ENCODE measurements at regions not wholly inside any gene's neighbourhood (a gene's known extent, or its start where the extent isn't known, plus 50 kb on each side); places are given as distances from the start of the nearest gene placed in this dataset.

DNA sequence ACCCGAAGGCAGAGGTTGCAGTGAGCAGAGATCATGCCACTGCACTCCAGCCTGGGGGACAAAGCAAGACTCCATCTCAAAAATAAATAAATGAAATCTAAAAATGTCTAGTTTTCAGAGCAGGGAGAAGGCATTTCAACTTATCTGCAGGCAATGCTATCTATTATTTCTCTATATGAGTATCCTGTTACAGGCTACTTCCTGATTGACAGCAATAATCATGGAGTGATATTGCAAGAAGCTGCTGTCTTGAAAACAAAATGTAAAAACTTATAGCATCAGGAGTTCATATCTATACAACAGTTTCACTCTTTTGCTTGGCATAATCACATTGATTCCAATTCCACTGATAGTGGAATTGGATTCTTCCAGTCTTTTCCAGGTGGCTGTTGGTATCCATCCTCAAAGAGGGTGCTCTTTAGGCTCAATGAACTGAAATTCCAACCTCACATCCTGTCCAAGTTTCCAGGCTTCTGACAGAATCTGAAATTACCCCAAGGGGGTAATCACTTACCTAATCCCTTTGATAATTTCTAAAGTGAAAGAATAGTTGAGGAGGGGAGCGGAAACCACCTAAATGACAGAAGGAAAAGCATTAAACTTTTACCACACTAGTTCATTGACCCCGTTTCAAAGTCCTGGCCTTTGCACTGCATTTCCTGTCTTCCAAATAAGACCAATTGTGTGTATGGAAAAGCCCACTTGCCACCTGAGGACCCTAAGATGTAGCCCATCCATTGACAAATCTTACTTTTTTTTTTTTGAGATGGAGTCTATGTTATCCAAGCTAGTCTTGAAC lies 107.6 kb downstream of the GLUL start:
- H3K4me3 ChIP-seq (replicated peaks; ENCODE audit: insufficient read depth, low read length) = no peak overlapping the region
- H3K27ac ChIP-seq (replicated peaks) = no peak overlapping the region
- H3K27me3 ChIP-seq (ENCODE audit: insufficient read depth, poor library complexity, severe bottlenecking) = no peaks in the 10 kb centered on the region
- TF ChIP-seq, protein P1, sequence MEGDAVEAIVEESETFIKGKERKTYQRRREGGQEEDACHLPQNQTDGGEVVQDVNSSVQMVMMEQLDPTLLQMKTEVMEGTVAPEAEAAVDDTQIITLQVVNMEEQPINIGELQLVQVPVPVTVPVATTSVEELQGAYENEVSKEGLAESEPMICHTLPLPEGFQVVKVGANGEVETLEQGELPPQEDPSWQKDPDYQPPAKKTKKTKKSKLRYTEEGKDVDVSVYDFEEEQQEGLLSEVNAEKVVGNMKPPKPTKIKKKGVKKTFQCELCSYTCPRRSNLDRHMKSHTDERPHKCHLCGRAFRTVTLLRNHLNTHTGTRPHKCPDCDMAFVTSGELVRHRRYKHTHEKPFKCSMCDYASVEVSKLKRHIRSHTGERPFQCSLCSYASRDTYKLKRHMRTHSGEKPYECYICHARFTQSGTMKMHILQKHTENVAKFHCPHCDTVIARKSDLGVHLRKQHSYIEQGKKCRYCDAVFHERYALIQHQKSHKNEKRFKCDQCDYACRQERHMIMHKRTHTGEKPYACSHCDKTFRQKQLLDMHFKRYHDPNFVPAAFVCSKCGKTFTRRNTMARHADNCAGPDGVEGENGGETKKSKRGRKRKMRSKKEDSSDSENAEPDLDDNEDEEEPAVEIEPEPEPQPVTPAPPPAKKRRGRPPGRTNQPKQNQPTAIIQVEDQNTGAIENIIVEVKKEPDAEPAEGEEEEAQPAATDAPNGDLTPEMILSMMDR (IDR thresholded peaks at IDR 0.05; ENCODE audit: insufficient read depth, low read length) = no peak
- DNase-seq (ENCODE audit: low read depth in 1 of 2, low spot score in 1 of 2) = no peak

DNA sequence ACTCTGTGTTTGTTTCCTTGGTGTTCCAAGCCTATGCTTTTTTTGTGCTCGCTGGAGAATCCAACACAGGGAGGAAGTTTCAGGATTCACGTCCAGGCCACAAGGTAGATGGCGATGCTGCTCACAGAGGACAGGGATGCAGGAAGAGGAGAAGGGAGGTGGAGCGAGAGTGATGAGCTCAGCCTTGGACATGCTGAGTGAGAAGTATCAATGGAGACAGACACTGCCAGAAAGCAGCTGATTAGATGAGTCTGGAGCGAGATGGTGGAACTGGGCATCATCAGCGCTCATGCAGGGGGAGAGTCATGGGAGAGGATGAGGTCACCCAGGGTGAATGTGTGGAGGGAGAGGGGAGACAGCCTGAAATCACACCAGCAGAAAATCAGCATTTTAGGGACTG lies 110.0 kb downstream of the GLUL start:
- no peak for DNase-seq (ENCODE audit: low read depth in 1 of 2, low spot score in 1 of 2)
- H3K4me3 ChIP-seq (replicated peaks; ENCODE audit: insufficient read depth, low read length) = no peak overlapping the region
- H3K27me3 ChIP-seq (ENCODE audit: insufficient read depth, poor library complexity, severe bottlenecking) = no peaks in the 10 kb centered on the region
- H3K27ac ChIP-seq (replicated peaks) = no peak overlapping the region
- TF ChIP-seq GABPA (IDR thresholded peaks at IDR 0.05; ENCODE audit: low read depth) = no peak
- no peak for TF ChIP-seq POLR2AphosphoS5 (IDR thresholded peaks at IDR 0.05; ENCODE audit: low read depth)
- TF ChIP-seq, protein P1 (IDR thresholded peaks at IDR 0.05; ENCODE audit: insufficient read depth, low read length) = no peak

DNA sequence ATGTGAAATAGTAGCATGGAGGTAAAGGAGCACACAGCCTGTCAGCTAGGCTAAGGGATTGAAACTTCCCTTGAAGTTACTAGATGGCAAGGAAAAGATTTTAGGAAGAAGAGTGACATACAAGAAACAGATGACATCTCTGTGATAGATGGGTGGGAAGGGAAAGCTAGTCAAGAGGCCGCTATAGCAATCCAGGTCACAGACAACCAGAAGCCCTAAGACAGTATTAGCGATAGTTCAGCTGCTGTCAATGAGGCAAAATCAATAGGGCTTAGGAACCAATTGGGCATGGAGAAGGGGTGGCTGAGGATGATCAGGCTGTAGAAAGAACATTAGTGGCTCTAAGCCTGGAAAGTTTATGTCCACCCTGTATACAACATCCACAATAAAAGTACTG lies 111.1 kb downstream of the GLUL start:
- TF ChIP-seq GABPA (IDR thresholded peaks at IDR 0.05; ENCODE audit: low read depth) = no peak
- TF ChIP-seq, protein P2, sequence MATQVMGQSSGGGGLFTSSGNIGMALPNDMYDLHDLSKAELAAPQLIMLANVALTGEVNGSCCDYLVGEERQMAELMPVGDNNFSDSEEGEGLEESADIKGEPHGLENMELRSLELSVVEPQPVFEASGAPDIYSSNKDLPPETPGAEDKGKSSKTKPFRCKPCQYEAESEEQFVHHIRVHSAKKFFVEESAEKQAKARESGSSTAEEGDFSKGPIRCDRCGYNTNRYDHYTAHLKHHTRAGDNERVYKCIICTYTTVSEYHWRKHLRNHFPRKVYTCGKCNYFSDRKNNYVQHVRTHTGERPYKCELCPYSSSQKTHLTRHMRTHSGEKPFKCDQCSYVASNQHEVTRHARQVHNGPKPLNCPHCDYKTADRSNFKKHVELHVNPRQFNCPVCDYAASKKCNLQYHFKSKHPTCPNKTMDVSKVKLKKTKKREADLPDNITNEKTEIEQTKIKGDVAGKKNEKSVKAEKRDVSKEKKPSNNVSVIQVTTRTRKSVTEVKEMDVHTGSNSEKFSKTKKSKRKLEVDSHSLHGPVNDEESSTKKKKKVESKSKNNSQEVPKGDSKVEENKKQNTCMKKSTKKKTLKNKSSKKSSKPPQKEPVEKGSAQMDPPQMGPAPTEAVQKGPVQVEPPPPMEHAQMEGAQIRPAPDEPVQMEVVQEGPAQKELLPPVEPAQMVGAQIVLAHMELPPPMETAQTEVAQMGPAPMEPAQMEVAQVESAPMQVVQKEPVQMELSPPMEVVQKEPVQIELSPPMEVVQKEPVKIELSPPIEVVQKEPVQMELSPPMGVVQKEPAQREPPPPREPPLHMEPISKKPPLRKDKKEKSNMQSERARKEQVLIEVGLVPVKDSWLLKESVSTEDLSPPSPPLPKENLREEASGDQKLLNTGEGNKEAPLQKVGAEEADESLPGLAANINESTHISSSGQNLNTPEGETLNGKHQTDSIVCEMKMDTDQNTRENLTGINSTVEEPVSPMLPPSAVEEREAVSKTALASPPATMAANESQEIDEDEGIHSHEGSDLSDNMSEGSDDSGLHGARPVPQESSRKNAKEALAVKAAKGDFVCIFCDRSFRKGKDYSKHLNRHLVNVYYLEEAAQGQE (IDR thresholded peaks at IDR 0.05; ENCODE audit: insufficient replicate concordance, low read depth) = no peak
- TF ChIP-seq POLR2AphosphoS5 (IDR thresholded peaks at IDR 0.05; ENCODE audit: low read depth) = no peak
- TF ChIP-seq SPI1 (IDR thresholded peaks at IDR 0.05; ENCODE audit: borderline replicate concordance, low read depth) = no peak
- TF ChIP-seq, protein P1 (IDR thresholded peaks at IDR 0.05; ENCODE audit: insufficient read depth, low read length) = no peak
- Histone ChIP-seq H3K27ac (replicated peaks) (no peak overlapping the region), H3K27me3 (ENCODE audit: insufficient read depth, poor library complexity, severe bottlenecking) (no peaks in the 10 kb centered on the region), H3K4me3 (replicated peaks; ENCODE audit: insufficient read depth, low read length) (no peak overlapping the region)
- no peak for DNase-seq (ENCODE audit: low read depth in 1 of 2, low spot score in 1 of 2)

DNA sequence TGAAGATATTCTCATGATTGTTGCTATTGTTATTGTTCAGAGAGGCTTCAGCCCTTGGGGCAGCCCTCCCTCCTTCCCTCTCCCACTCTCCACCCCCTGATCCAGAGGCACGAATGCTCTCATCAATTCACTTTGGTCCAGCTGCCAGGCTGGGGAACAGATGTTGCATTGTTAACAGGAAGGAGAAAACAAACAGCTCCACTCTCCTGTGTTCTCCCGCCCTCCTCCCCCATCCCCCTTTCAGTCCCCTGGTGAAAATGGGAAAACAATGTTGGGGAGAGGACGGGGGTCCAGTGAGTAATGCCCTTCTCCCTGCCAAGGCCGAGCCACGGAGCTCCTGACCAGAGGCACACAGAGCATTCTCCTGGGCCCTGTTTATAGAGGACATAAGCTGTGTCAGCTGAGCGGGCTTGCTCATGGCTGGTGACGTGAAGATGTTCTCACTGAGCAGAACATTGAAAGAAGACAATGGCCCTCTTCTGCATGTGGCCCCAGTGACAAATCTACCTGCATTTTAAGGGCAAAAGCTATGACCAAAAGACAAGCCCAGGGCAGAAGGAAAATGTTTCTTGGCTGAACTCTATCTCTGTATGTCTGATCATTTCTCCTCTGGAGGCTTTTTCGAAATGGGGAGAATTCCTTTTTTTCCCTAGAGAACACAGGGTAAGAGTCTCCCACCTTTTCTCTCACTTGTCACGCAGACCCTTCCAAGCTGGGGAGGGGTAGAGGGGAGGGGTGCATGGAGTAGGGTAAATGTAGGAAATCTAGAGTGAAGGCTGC lies 111.7 kb downstream of the GLUL start:
- Histone ChIP-seq H3K27ac (replicated peaks) (no peak overlapping the region), H3K4me3 (replicated peaks; ENCODE audit: insufficient read depth, low read length) (no peak overlapping the region), H3K27me3 (ENCODE audit: insufficient read depth, poor library complexity, severe bottlenecking) (no peaks in the 10 kb centered on the region)
- no peak for DNase-seq (ENCODE audit: low read depth in 1 of 2, low spot score in 1 of 2)
- TF ChIP-seq SPI1 (IDR thresholded peaks at IDR 0.05; ENCODE audit: borderline replicate concordance, low read depth) (no peak), POLR2AphosphoS5 (IDR thresholded peaks at IDR 0.05; ENCODE audit: low read depth) (no peak), GABPA (IDR thresholded peaks at IDR 0.05; ENCODE audit: low read depth) (no peak)
- TF ChIP-seq, protein P2 (IDR thresholded peaks at IDR 0.05; ENCODE audit: insufficient replicate concordance, low read depth) = no peak
- TF ChIP-seq, protein P1 (IDR thresholded peaks at IDR 0.05; ENCODE audit: insufficient read depth, low read length) = no peak
